ENCODE measurements at regions not wholly inside any gene's neighbourhood (a gene's known extent, or its start where the extent isn't known, plus 50 kb on each side); places are given as distances from the start of the nearest gene placed in this dataset.

GRCh38 chr1:30213936-30214335, 509.4 kb downstream of the MATN1 start:
- TF ChIP-seq CTCF (optimal IDR thresholded peaks at IDR 0.05 in 1 of 3, IDR thresholded peaks at IDR 0.05 in 1 of 3, conservative IDR thresholded peaks at IDR 0.05 in 1 of 3; ENCODE audit: extremely low read depth in 1 of 3, insufficient read depth in 2 of 3, low read length in 3 of 3), result no peak
- no peak for TF ChIP-seq EZH2 (IDR thresholded peaks at IDR 0.05; ENCODE audit: low read length)

All from keratinocyte (primary cell).